K562 (cell line): ENCODE measurements at regions not wholly inside any gene's neighbourhood (a gene's known extent, or its start where the extent isn't known, plus 50 kb on each side); places are given as distances from the start of the nearest gene placed in this dataset.

ENCODE experiments used
- CHD7 ChIP-seq: fragments of 200-600 bp; sonication (generic); IDR thresholded peaks from one replicate; pipeline ENCODE4 v1.6.1; 2012; ENCODE audit warnings: mild to moderate bottlenecking, low read depth, low read length, inconsistent platforms

- TF ChIP-seq CHD7: no peak
Measured at GRCh38 chr1:68745011-68745410, 248.1 kb upstream of the DEPDC1 start (continued).
